ENCODE measurements at regions not wholly inside any gene's neighbourhood (a gene's known extent, or its start where the extent isn't known, plus 50 kb on each side); places are given as distances from the start of the nearest gene placed in this dataset.

GRCh38 chr2:204272089-204272488 is 273.2 kb upstream of the PARD3B start:
- Histone ChIP-seq H3K4me3 (no peak overlapping the region), H3K27ac (no peak overlapping the region), H3K4me1 (peaks cover 9% of the 10 kb centered on the region), H3K27me3 (ENCODE audit: low read depth) (no peaks in the 10 kb centered on the region), H3K36me3 (no peaks in the 10 kb centered on the region), H3K9me3 (no peaks in the 10 kb centered on the region)
- DNase-seq: no peak
- ATAC-seq: peak in 1 of 2 donors; percentile 43
- no peak for TF ChIP-seq CTCF (IDR thresholded peaks at IDR 0.05)
- intact Hi-C loops (cut with DNase I): no loop called here

- no peak overlapping the region for H3K27ac ChIP-seq
- intact Hi-C loops (cut with DNase I): no loop called here
- no peak overlapping the region for H3K4me3 ChIP-seq
- H3K36me3 ChIP-seq: no peaks in the 10 kb centered on the region
- no peaks in the 10 kb centered on the region for H3K27me3 ChIP-seq (ENCODE audit: low read depth)
- no peaks in the 10 kb centered on the region for H3K9me3 ChIP-seq
- no peak for TF ChIP-seq CTCF (IDR thresholded peaks at IDR 0.05)
- H3K4me1 ChIP-seq: peaks cover 9% of the 10 kb centered on the region
- ATAC-seq (no peak), DNase-seq (no peak)
Observed at GRCh38 chr2:204272610-204273287, 272.5 kb upstream of the PARD3B start.

GRCh38 chr2:204274429-204274828 is 270.8 kb upstream of the PARD3B start:
- Histone ChIP-seq H3K9me3 (no peaks in the 10 kb centered on the region), H3K27ac (no peak overlapping the region), H3K36me3 (no peaks in the 10 kb centered on the region), H3K4me3 (no peak overlapping the region), H3K4me1 (peaks cover 9% of the 10 kb centered on the region), H3K27me3 (ENCODE audit: low read depth) (no peaks in the 10 kb centered on the region)
- intact Hi-C loops (cut with DNase I): no loop called here
- TF ChIP-seq CTCF (IDR thresholded peaks at IDR 0.05): no peak
- no peak for ATAC-seq
- no peak for DNase-seq

- no peak overlapping the region for H3K4me3 ChIP-seq
- ATAC-seq: no peak
- H3K27ac ChIP-seq: no peak overlapping the region
- H3K9me3 ChIP-seq: no peaks in the 10 kb centered on the region
- TF ChIP-seq CTCF (IDR thresholded peaks at IDR 0.05): no peak
- no peak for DNase-seq
- H3K36me3 ChIP-seq: no peaks in the 10 kb centered on the region
- no peaks in the 10 kb centered on the region for H3K27me3 ChIP-seq (ENCODE audit: low read depth)
- intact Hi-C loops (cut with DNase I): no loop called here
- peaks cover 9% of the 10 kb centered on the region for H3K4me1 ChIP-seq
Observed at GRCh38 chr2:204274991-204275390, 270.3 kb upstream of the PARD3B start.

- ATAC-seq (no peak), DNase-seq (no peak)
- H3K4me3 ChIP-seq: no peak overlapping the region
- TF ChIP-seq CTCF (IDR thresholded peaks at IDR 0.05): no peak
- no peaks in the 10 kb centered on the region for H3K27me3 ChIP-seq (ENCODE audit: low read depth)
- H3K4me1 ChIP-seq: peaks cover 9% of the 10 kb centered on the region
- intact Hi-C loops (cut with DNase I): no loop called here
- no peaks in the 10 kb centered on the region for H3K36me3 ChIP-seq
- H3K9me3 ChIP-seq: no peaks in the 10 kb centered on the region
- H3K27ac ChIP-seq: no peak overlapping the region
Observed at GRCh38 chr2:204277226-204277625, 268.0 kb upstream of the PARD3B start.
